Astrocyte of the cerebellum (primary cell): ENCODE measurements at regions not wholly inside any gene's neighbourhood (a gene's known extent, or its start where the extent isn't known, plus 50 kb on each side); places are given as distances from the start of the nearest gene placed in this dataset.

Experiments
- DNase-seq: peaks from one replicate; pipeline ENCODE4 v3.0.0-alpha.2; 2011; ENCODE audit warnings: low read depth
- H3K4me3 ChIP-seq: 2 replicates; pipeline ENCODE4 v1.5.1; 2011; ENCODE audit warnings: mild to moderate bottlenecking, low read depth, low read length, moderate library complexity
- in situ Hi-C: cut with HindIII; loops from 2 replicates; pipeline ENCODE4 v1.10.0; 2017; ENCODE audit warnings: low sequenced_read_pairs
- TF ChIP-seq, protein P1 (sequence below): IDR thresholded peaks from 2 replicates; pipeline ENCODE4 v1.5.1; 2012; ENCODE audit warnings: low read length, low read depth, moderate library complexity, mild to moderate bottlenecking; ENCODE audit errors: missing control alignments

DNA sequence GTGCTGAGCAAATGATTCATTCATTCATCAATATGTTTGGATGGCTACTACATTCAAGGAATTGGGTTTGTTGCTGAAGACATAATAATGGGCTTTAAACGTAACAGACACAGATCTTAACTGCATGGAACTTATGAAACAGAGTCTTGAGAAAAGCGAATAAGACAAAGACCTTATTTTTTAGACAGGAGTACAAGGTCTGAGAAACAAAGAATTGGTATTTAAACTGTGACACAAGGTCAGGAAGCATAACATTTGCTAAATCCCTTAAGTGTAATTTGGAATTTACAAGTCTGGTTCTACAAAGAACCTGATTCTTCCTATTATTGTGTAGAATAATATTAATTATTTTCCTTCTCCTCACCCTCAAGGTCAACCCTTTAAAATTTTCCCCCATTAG lies 565.4 kb upstream of the RGS18 start:
- TF ChIP-seq, protein P1, sequence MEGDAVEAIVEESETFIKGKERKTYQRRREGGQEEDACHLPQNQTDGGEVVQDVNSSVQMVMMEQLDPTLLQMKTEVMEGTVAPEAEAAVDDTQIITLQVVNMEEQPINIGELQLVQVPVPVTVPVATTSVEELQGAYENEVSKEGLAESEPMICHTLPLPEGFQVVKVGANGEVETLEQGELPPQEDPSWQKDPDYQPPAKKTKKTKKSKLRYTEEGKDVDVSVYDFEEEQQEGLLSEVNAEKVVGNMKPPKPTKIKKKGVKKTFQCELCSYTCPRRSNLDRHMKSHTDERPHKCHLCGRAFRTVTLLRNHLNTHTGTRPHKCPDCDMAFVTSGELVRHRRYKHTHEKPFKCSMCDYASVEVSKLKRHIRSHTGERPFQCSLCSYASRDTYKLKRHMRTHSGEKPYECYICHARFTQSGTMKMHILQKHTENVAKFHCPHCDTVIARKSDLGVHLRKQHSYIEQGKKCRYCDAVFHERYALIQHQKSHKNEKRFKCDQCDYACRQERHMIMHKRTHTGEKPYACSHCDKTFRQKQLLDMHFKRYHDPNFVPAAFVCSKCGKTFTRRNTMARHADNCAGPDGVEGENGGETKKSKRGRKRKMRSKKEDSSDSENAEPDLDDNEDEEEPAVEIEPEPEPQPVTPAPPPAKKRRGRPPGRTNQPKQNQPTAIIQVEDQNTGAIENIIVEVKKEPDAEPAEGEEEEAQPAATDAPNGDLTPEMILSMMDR, result no peak
- DNase-seq, result no peak
- in situ Hi-C loops, result no loop called here
- no peak overlapping the region for H3K4me3 ChIP-seq

DNA sequence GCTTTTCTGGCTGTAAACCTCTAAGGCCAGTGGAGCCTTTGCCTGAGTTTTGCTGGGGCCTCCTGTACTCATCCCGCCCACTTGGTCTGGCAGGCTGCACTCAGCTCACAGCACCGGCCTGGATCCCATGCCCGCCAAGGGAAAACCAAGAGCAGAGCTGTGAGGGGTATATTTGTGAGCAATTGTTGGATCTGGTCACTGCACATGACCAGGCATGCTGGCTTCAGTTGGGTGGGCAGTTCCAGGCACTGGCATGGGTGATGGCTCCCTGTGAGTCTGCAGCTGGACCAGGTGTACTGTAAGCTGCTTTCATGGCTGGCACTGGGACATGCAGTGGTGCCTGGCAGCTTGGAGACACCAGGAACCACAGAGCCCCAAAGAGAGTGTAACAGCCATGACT lies 563.1 kb upstream of the RGS18 start:
- TF ChIP-seq, protein P1, result no peak
- no peak overlapping the region for H3K4me3 ChIP-seq
- in situ Hi-C loops, result no loop called here
- DNase-seq, result no peak

DNA sequence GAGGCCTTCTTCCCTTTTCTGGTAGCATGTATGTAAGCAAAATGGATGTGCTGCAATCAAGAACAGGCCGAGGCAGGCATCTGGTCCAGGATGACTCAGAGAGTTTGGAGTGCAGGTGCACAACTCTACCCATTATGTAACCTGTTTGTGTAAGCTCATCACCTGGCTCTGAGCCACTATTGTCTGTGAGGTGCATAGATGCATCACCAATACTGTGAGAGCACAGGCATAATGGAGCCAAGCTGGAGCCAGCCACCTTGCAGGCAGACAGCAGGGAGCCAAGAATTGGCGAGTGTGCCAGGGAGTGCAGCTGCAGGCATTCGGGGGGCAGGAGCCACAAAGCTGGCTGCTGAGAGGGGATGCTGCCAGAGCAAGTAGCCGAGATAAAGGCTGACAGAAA lies 549.9 kb upstream of the RGS18 start:
- TF ChIP-seq, protein P1, result no peak

DNA sequence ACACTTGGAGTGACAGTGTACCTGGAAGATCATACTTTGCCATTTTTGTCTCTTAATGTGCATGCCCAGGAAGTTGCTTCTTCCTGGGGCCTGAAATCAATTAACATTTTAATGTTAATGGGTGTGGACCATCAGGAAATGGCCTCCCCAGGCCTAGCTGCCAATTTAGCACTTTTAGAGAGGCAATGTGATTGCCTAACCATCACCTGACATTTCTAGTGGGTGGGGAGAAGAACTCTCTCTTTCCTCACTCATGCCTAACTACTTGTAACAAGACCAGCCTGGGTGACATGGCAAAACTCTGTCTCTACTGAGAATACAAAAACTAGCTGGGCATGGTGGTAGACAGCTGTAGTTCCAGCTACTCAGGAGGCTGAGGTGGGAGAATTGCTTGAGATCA lies 549.0 kb upstream of the RGS18 start:
- in situ Hi-C loops, result loop anchor here (5.0 kb wide), 1 partner anchor 52 kb away; no protein-coding TSS in a partner anchor

More for the DNA sequence above, 549.9 kb upstream of the RGS18 start:
- H3K4me3 ChIP-seq, result no peak overlapping the region
- DNase-seq, result no peak
- in situ Hi-C loops, result loop anchor here (5.0 kb wide), 1 partner anchor 51 kb away; no protein-coding TSS in a partner anchor

DNA sequence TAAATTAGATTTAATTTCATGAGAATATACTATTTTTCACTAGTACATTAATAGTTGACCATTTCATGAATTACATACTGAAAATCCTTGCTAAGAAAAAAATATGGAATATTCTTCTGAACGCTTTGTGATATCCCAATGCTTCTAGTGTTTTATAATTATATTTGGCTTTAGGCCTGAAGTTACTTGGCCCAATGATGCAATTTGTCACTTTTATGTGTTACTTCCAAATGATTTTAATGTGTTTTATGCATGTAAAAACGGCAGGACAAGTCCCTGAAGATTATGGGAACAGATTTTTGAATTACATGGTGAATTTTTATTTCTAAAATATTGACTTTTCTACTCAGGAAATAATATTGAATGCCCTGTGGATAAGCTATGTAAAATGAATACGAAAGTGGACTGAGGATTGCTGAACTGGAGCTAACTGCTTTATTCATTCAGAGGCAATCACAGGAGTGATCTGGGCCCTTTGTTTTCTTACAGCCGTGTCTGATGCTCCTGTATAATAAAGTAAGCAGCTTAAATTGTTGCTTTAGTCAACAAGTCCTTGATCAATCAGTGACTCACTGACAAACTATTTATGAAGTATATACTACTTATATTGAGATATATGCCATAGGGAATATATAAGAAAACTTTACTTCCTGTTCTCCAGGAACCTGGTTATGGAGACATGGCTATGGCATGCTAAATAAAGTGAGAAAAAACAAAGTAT lies 543.0 kb upstream of the RGS18 start:
- TF ChIP-seq, protein P1, result no peak
- in situ Hi-C loops, result no loop called here
- DNase-seq, result no peak
- H3K4me3 ChIP-seq, result no peak overlapping the region

More for the DNA sequence above, 549.0 kb upstream of the RGS18 start:
- H3K4me3 ChIP-seq, result no peak overlapping the region
- TF ChIP-seq, protein P1, result no peak
- no peak for DNase-seq

DNA sequence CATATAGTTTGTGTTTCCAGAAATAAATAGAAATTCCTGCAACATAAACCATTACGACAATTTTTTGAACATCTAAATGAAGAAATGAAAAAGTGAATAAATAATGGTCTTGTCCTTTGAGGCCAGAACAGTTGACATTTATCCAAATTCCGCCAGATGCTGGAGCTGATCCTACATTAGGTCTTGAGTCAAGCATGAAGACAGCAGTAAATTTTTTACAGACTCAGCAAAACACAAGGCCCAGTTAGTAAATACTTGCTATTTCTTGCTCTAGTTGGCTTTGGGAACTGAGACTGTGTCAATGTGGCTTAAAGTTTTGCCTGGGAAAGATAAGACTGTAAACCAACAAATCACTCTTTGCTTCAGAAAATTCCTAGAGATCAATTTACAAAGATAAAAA lies 540.1 kb upstream of the RGS18 start:
- TF ChIP-seq, protein P1, result no peak
- in situ Hi-C loops, result no loop called here
- DNase-seq, result no peak
- no peak overlapping the region for H3K4me3 ChIP-seq
